ENCODE measurements at regions not wholly inside any gene's neighbourhood (a gene's known extent, or its start where the extent isn't known, plus 50 kb on each side); places are given as distances from the start of the nearest gene placed in this dataset.

- TF ChIP-seq EZH2 (IDR thresholded peaks at IDR 0.05; ENCODE audit: insufficient read depth, poor library complexity, severe bottlenecking) (no peak), EZH2phosphoT487 (IDR thresholded peaks at IDR 0.05; ENCODE audit: insufficient read depth, low read depth) (no peak)
Measured at GRCh38 chr5:36494841-36495601, 111.4 kb upstream of the SLC1A3 start.
